M059J (cell line): ENCODE measurements at regions not wholly inside any gene's neighbourhood (a gene's known extent, or its start where the extent isn't known, plus 50 kb on each side); places are given as distances from the start of the nearest gene placed in this dataset.

Experiments
- DNase-seq: peaks from one replicate; pipeline ENCODE4 v3.0.0-alpha.2; 2012; ENCODE audit warnings: low read depth

GRCh38 chr4:26175006-26175786, 145.6 kb upstream of the RBPJ start:
- no peak for DNase-seq

DNA sequence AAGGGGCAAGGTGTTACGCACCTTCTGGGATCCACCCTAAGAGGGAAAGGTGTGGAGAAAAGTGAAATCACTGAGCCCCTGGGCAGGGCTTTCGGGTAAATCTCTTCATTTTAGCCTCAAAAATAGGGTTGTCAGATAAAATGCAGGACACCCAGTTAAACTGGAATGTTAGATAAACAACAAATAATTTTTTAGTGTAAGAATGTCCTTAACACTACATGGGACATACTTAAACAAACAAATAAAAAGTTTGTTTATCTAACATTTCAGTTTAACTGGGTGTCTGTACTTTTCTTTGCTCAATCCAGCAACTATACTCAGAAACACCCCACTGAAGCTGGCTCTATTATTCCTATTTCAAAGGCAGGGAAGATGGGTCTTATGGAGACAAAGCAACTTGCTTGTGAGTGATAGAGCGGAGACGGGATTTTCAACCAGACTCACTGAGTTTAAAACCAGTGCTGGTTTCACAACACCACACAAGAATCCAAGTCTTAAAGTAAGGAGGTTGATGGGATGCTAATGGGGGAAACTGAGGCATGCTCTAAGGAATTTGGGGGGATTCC, 144.8 kb upstream of the RBPJ start:
- DNase-seq, result no peak

GRCh38 chr4:26176598-26177149, 144.1 kb upstream of the RBPJ start:
- no peak for DNase-seq

DNA sequence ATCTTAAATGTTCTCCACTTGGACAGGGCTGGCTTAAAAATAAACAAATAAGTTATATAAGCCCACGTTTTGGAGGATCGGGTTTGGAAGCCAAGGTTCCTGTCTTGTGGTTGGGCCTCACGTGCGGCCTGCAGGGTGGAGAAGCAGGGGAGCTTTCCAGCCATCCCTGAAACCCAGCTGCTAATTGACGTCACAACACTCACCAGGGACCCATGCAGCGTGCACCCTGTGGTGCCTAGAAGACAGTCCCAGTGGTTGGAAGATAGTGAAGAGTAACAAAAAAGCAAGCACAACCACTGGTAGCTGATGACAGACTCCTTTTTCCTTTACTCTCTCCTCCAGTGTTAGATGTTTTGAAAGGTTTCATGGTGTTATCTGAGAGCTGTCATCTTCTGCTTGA, 142.0 kb upstream of the RBPJ start:
- DNase-seq, result no peak

- DNase-seq, result no peak
Observed at GRCh38 chr4:26179316-26179760, 141.5 kb upstream of the RBPJ start.

- peak; percentile 15 for DNase-seq
Observed at GRCh38 chr4:26181616-26182015, 139.2 kb upstream of the RBPJ start.

DNA sequence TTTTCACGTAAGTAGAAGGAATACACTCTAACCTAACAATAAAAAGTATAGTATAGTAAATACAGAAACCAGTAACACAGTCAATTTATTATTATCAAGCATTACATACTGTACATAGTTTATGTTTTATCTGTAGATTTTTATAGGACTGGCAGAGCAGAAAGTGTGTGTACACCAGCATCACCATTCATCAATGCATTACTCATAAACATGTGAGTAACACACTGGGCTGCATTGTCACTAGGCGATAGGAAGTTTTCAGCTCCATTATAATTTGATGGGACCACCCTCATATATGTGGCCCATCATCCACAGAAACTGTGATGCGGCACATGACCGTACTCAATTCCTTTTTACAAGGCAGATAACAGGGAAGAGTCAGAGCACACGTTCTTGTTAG, 137.8 kb upstream of the RBPJ start:
- no peak for DNase-seq

GRCh38 chr4:26185436-26185835, 135.4 kb upstream of the RBPJ start:
- DNase-seq, result peak; percentile 45

DNA sequence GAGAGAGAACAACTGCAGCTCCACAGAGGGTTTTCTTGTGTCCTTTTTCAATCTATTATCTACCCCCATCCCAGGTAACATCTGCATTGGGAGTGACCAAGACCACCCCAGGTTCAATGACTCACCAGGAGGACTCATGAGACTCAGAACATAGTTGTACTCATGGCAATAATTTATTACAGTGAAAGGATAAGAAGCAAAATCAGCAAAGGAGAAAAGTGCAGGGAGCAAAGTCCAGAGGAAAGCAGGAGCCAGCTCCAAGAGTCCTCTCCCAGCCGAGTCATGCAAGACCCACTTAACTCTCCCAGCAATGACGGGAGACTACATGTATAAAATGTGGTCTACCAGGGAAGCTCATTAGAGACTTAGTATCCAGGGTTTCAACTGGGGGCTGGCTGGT, 129.5 kb upstream of the RBPJ start:
- DNase-seq, result peak; percentile 16

DNA sequence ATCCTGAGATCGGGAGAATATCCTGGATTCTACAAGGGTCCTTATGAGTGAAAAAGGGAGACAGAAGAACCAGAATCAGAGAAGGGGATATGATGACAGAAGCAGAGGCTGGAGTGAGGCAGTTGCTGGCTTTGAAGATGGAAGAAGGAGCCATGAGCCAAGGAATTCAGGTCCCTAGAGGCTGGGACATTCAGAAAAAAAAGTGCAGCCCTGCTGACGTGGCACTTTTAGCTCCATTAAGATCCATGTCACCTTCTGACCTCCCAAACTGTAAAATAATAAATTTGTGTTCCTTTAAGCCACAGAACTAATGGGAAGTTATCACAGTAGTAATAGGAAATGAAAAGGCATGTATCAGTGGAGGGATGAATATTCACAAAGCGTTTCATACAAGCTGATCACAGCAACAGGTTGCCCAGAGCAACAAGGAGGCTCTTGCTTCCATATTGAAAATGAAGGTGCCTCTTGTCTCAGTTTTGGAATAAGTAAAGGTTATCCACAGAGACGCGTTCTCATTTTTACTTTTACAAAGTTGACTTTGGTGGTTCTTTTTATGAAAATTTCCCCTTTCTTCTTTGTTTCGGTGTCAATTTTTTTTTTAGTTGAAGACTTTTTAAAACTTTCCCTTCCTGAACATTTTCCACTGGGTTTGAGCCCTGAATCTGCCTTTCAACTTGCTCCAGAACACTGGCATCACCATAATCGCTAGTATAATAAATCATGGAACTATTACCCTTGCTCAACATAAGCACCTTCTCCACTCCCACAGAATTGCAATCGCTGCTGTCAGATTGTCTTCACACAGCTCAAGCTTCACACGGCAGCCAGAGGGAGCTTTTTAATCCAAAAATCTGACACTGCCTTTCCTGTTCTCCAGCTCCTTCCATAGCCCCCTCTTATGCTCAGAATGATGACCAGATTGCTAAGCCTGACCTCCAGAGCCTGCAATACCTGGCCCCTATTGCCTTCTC, 127.6 kb upstream of the RBPJ start:
- no peak for DNase-seq

DNA sequence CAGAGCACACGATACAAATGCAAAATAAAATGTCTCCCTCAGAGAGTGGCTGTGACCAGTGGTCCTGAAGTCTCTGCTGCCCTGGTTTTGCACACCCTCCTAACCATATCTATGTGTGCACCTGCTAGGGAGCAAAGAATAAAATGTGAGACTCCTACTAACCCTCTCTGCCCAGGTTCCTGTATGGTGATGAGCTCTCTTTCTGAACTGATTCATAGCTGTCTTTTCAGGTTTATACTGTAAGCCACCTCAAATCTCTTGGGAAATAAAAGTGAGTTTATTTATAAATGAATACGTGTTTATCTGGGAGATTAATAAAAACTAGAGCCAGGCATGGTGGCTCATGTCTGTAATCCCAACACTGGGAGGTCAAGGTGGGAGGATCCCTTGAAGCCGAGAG, 126.0 kb upstream of the RBPJ start:
- no peak for DNase-seq

DNA sequence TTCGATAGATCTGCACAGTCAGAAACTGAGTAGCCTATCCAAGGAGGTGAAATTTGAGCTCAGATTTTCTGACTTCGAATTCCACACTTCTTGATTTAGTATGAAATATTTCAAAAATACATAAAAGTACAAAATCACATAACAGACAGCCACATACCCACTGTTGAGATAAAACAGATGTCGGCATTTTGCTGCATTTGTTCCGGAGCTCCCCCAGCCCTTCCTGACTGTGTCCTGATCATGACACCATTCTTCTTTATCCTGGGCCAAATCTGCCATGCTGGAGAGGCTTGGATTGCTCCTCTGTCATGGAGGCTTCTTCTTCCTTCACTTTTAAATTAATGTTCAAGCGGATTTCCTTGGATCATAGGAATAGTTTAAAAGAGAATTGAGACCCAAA, 124.2 kb upstream of the RBPJ start:
- no peak for DNase-seq

DNA sequence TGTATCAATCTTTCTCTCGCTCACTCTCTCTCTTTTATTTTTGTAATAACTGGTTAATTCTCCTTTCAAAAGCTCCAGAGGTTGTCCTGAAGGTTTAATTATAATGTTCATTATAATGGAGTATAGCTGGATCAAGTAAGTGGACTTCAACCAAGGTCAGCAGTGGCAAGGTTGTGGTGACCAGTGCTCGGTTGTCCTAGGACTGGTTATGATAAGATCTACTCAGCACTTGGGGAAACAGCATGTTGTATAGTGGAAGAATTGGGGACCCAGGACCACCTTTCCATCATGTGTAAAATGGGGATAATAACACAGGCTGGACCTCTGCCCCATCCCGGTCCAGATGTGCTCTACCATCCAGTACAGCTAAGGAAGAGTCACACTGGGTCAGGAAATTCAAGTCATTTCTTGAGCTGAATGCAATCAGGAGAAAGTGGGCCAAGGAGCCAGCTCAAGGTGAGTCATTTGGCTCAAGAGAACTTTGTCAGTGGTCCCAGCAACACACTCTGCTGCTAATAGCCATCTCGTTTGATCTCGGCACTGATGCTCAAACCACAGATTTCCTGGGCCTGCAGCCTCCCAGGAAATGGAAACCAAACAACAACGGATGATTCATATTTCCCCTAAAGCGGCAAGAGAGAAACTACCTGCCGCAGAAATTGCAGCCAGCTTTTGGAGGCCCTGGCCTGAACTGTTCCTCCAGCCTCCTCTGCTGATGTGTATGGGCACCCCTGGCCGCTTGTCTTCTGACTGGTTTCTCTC, 123.6 kb upstream of the RBPJ start:
- DNase-seq, result peak; percentile 99

GRCh38 chr4:26198931-26199330, 121.9 kb upstream of the RBPJ start:
- DNase-seq, result peak; percentile 37

DNA sequence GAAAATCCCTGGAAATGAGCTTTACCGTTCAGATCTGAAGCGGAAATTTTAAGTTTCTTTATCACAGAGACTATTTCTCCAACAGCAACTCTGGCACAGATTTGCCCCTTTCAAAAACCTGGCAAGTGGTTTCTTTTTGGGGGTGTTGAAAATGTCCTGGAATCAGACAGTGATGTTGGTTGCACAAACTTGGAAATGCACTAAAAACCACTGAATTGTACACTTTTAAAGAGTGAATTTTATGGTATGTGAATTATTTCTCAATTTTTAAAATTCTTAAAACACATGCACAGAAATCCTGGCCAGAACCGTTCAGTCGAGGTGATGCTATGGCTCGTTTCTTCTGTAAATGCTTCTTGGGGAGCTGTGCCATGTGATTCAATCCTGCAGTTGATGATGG, 121.2 kb upstream of the RBPJ start:
- DNase-seq, result no peak

- peak; percentile 40 for DNase-seq
Observed at GRCh38 chr4:26201120-26201519, 119.7 kb upstream of the RBPJ start.

DNA sequence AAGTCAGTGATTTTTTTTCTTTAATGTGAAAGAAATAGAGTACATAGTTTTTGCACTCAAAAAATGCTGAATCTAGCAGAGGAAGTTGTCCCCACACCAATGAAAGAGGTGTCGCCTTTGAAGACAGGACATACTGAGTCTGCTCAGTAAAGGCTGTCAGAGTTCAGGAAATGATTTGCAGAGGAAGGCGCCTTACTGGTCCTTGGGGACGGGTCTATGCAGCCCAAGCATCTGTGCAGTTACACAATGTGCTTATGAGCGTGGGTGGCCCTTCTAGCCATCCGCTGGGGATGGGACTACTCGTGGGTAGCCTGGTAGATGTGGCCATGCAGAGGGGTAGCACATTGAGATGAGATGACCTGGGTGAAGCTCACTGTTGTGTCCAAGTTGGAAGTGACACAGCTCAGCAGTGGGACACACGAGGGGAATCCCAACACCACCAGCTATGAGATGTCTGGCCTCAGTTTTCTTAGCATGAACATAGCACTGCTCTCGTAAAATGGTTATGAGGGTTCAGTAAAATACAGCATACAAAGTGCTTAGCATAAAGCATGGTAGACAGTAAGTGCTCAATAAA, 116.5 kb upstream of the RBPJ start:
- no peak for DNase-seq

GRCh38 chr4:26204911-26205370, 115.9 kb upstream of the RBPJ start:
- DNase-seq, result no peak

GRCh38 chr4:26206339-26206738, 114.5 kb upstream of the RBPJ start:
- DNase-seq, result no peak

GRCh38 chr4:26206999-26207398, 113.8 kb upstream of the RBPJ start:
- DNase-seq, result no peak

GRCh38 chr4:26207631-26208030, 113.2 kb upstream of the RBPJ start:
- no peak for DNase-seq
